B cell (primary cell): ENCODE measurements at regions not wholly inside any gene's neighbourhood (a gene's known extent, or its start where the extent isn't known, plus 50 kb on each side); places are given as distances from the start of the nearest gene placed in this dataset.

Experiments
- ATAC-seq: fragments of 200-7000 bp; cut with Tn5 transposase; one replicate; pipeline ENCODE4 v1.10.0; 2021; ENCODE audit warnings: low read depth, mild to moderate bottlenecking, moderate number of reproducible peaks, moderate library complexity
- CTCF ChIA-PET: fragments of 350-600 bp; sonication (Branson Sonifier 250); formaldehyde crosslinking; loops from one replicate; lab custom pipeline; 2021; ENCODE audit warnings: antibody characterized with exemption, inconsistent platforms; lab: Charles Lee
- POLR2A ChIA-PET: fragments of 350-600 bp; sonication (Branson Sonifier 250); formaldehyde crosslinking; loops from one replicate; lab custom pipeline; 2021; ENCODE audit warnings: antibody characterized with exemption; lab: Charles Lee
- DNase-seq: peaks from one replicate; pipeline ENCODE4 v3.0.0; 2013
- H2AFZ ChIP-seq: 2 replicates; pipeline ENCODE4 v1.6.1; 2012; ENCODE audit warnings: mild to moderate bottlenecking, low read depth, low read length; ENCODE audit not compliant: insufficient read depth, poor library complexity, severe bottlenecking
- H3K27ac ChIP-seq, 2 donors: 1 replicate in 1 of 2; 2 replicates in 1 of 2; pipeline ENCODE4 v1.5.1; 2012 to 2013; ENCODE audit warnings: low read length in 2 of 2, mild to moderate bottlenecking in 2 of 2, moderate library complexity in 1 of 2
- H3K27me3 ChIP-seq, 4 experiments: fragments of 200-600 bp in 1 of 4; sonication (generic) in 1 of 4; replicated peaks in 1 of 4; 1 replicate in 2 of 4; 2 replicates in 2 of 4; pipeline versions ENCODE4 v1.6.1 to v1.7.0; 2013 to 2016; ENCODE audit warnings: low read length in 3 of 4, mild to moderate bottlenecking in 2 of 4, mixed read lengths in 1 of 4, moderate library complexity in 1 of 4; ENCODE audit not compliant: insufficient read depth in 4 of 4, control insufficient read depth in 3 of 4; ENCODE audit errors: control extremely low read depth in 1 of 4
- H3K36me3 ChIP-seq, 2 experiments: replicated peaks in 1 of 2; 1 replicate in 1 of 2; 2 replicates in 1 of 2; pipeline versions ENCODE4 v1.6.1 to v1.7.1; 2013; ENCODE audit warnings: low read length in 1 of 2; ENCODE audit not compliant: insufficient read depth in 2 of 2, control insufficient read depth in 1 of 2; ENCODE audit errors: control extremely low read depth in 1 of 2, extremely low read depth in 1 of 2
- H3K4me1 ChIP-seq, 2 donors: fragments of 200-600 bp in 1 of 2; sonication (generic) in 1 of 2; 1 replicate in 1 of 2; 2 replicates in 1 of 2; pipeline versions ENCODE4 v1.5.1 to v1.6.1; 2013 to 2017; ENCODE audit warnings: low read length in 2 of 2; ENCODE audit not compliant: control insufficient read depth in 2 of 2, insufficient read depth in 2 of 2
- H3K4me2 ChIP-seq: replicated peaks from 2 replicates; pipeline ENCODE3; 2012; ENCODE audit warnings: mild to moderate bottlenecking, low read depth, low read length; ENCODE audit not compliant: poor library complexity, severe bottlenecking
- H3K4me3 ChIP-seq, 5 experiments: fragments of 200-600 bp in 1 of 5; sonication (generic) in 1 of 5; 1 replicate in 3 of 5; 2 replicates in 2 of 5; pipeline versions ENCODE4 v1.5.1 to v1.7.0; 2011 to 2016; ENCODE audit warnings: low read length in 4 of 5, mild to moderate bottlenecking in 4 of 5, low read depth in 2 of 5, control low read depth in 1 of 5, moderate library complexity in 1 of 5; ENCODE audit not compliant: insufficient read depth in 1 of 5; ENCODE audit errors: control extremely low read depth in 1 of 5, extremely low read depth in 1 of 5
- H3K79me2 ChIP-seq: fragments of 200-600 bp; sonication (generic); one replicate; pipeline ENCODE4 v1.6.0; 2016; ENCODE audit warnings: low read length; ENCODE audit not compliant: control insufficient read depth, insufficient read depth
- H3K9ac ChIP-seq: fragments of 200-600 bp; sonication (generic); 2 replicates; pipeline ENCODE4 v1.6.1; 2017; ENCODE audit warnings: mild to moderate bottlenecking, low read length, moderate library complexity
- H3K9me3 ChIP-seq, 3 donors: one replicate each; pipeline versions ENCODE4 v1.6.1 to v1.7.1; 2013; ENCODE audit warnings: low read length in 2 of 3; ENCODE audit not compliant: control insufficient read depth in 2 of 3, insufficient read depth in 1 of 3; ENCODE audit errors: control extremely low read depth in 1 of 3
- H4K20me1 ChIP-seq: 2 replicates; pipeline ENCODE4 v1.6.0; 2012; ENCODE audit warnings: mild to moderate bottlenecking, low read length; ENCODE audit not compliant: insufficient read depth, control insufficient read depth, poor library complexity, severe bottlenecking
- H3K27ac Mint-ChIP-seq: one replicate; pipeline ENCODE4 v1.8.0; 2021; ENCODE audit warnings: mixed read lengths
- H3K27me3 Mint-ChIP-seq: one replicate; pipeline ENCODE4 v1.8.0; 2021; ENCODE audit warnings: mixed read lengths
- H3K4me1 Mint-ChIP-seq: one replicate; pipeline ENCODE4 v1.8.0; 2021; ENCODE audit warnings: mixed read lengths
- H3K4me3 Mint-ChIP-seq: one replicate; pipeline ENCODE4 v1.8.0; 2021; ENCODE audit warnings: mixed read lengths
- H3K9me3 Mint-ChIP-seq: one replicate; pipeline ENCODE4 v1.8.0; 2022; ENCODE audit warnings: mixed read lengths; ENCODE audit not compliant: insufficient read depth
- CTCF ChIP-seq: fragments of 200-600 bp; IDR thresholded peaks from one replicate; pipeline ENCODE4 v1.8.0; 2022; ENCODE audit warnings: antibody characterized with exemption, mild to moderate bottlenecking
- EZH2 ChIP-seq: IDR thresholded peaks from 2 replicates; pipeline ENCODE4 v1.6.1; 2012; ENCODE audit warnings: borderline replicate concordance, low read depth, mild to moderate bottlenecking, moderate library complexity, low read length; ENCODE audit not compliant: insufficient read depth, poor library complexity, severe bottlenecking
- WGBS: methylation state at CpG from one replicate; pipeline ENCODE4 v1.1.5; 2013; ENCODE audit warnings: missing lambda C conversion rate; ENCODE audit not compliant: insufficient coverage; 5-methylcytosine and 5-hydroxymethylcytosine counted together
- intact Hi-C: fragments of 100-400 bp; cut with micrococcal nuclease; formaldehyde crosslinking; loops from one replicate; pipeline ENCODE4 v1.10.0; 2022

GRCh38 chr3:36302158-36302509 lies 78.2 kb upstream of the STAC start:
- H3K4me3 Mint-ChIP-seq, result no peak overlapping the region
- DNase-seq (no peak), ATAC-seq (no peak)
- H3K27ac Mint-ChIP-seq, result no peak overlapping the region
- TF ChIP-seq CTCF (no peak), EZH2 (no peak)
- no peaks in the 10 kb centered on the region for H3K9me3 Mint-ChIP-seq
- H3K4me1 ChIP-seq, result no peaks in the 10 kb centered on the region
- POLR2A ChIA-PET, result no interaction called here
- H3K4me1 Mint-ChIP-seq, result no peaks in the 10 kb centered on the region
- no peak overlapping the region for H2AFZ ChIP-seq
- H3K27me3 ChIP-seq, result no peaks in the 10 kb centered on the region
- intact Hi-C loops, result no loop called here
- H3K4me2 ChIP-seq, result no peak overlapping the region
- no peak overlapping the region for H3K27ac ChIP-seq
- CTCF ChIA-PET, result no interaction called here
- no peaks in the 10 kb centered on the region for H3K36me3 ChIP-seq
- H3K9ac ChIP-seq, result no peak overlapping the region
- no peak overlapping the region for H3K4me3 ChIP-seq
- H3K9me3 ChIP-seq, result no peaks in the 10 kb centered on the region
- 13% methylated on average over 1 of the region's 1 CpG for WGBS
- H3K79me2 ChIP-seq, result no peaks in the 10 kb centered on the region
- no peaks in the 10 kb centered on the region for H3K27me3 Mint-ChIP-seq
- no peaks in the 10 kb centered on the region for H4K20me1 ChIP-seq

GRCh38 chr3:36302626-36303025 lies 77.7 kb upstream of the STAC start:
- no peak overlapping the region for H3K4me3 ChIP-seq
- no peak overlapping the region for H3K27ac ChIP-seq
- 100% methylated on average over 1 of the region's 1 CpG for WGBS
- no peaks in the 10 kb centered on the region for H3K4me1 Mint-ChIP-seq
- TF ChIP-seq CTCF (no peak), EZH2 (no peak)
- no peaks in the 10 kb centered on the region for H3K79me2 ChIP-seq
- no peak overlapping the region for H3K4me2 ChIP-seq
- no peak overlapping the region for H2AFZ ChIP-seq
- no peaks in the 10 kb centered on the region for H3K36me3 ChIP-seq
- ChIA-PET CTCF (no interaction called here), POLR2A (no interaction called here)
- DNase-seq, result no peak
- ATAC-seq, result no peak
- intact Hi-C loops, result no loop called here
- H3K27me3 Mint-ChIP-seq, result no peaks in the 10 kb centered on the region
- no peaks in the 10 kb centered on the region for H3K9me3 Mint-ChIP-seq
- no peaks in the 10 kb centered on the region for H3K9me3 ChIP-seq
- H3K4me3 Mint-ChIP-seq, result no peak overlapping the region
- H3K4me1 ChIP-seq, result no peaks in the 10 kb centered on the region
- H3K9ac ChIP-seq, result no peak overlapping the region
- H3K27ac Mint-ChIP-seq, result no peak overlapping the region
- no peaks in the 10 kb centered on the region for H3K27me3 ChIP-seq
- no peaks in the 10 kb centered on the region for H4K20me1 ChIP-seq
